T-cell (primary cell): ENCODE measurements at regions not wholly inside any gene's neighbourhood (a gene's known extent, or its start where the extent isn't known, plus 50 kb on each side); places are given as distances from the start of the nearest gene placed in this dataset.

Experiments
- ATAC-seq, 4 experiments: fragments of 200-7000 bp in 3 of 4; fragments of 150-1000 bp in 1 of 4; cut with Tn5 transposase; replicated peaks in 1 of 4; 1 replicate in 3 of 4; 2 replicates in 1 of 4; pipeline ENCODE4 v1.10.0; 2021; ENCODE audit warnings: moderate library complexity in 3 of 4, mild to moderate bottlenecking in 2 of 4, moderate number of reproducible peaks in 1 of 4
- CTCF ChIA-PET, 2 donors: fragments of 300-600 bp; sonication (Branson Sonifier 250); formaldehyde crosslinking; loops; one replicate each; lab custom pipeline; 2022; ENCODE audit warnings: antibody characterized with exemption in 2 of 2; lab: Charles Lee
- POLR2A ChIA-PET, 2 donors: fragments of 300-600 bp; sonication (Branson Sonifier 250); formaldehyde crosslinking; loops; one replicate each; lab custom pipeline; 2022; ENCODE audit warnings: antibody characterized with exemption in 2 of 2; lab: Charles Lee
- DNase-seq, 35 experiments: peaks; one replicate each; pipeline versions ENCODE4 v3.0.0 to v3.0.0-alpha.2; 2013 to 2023
- H3K27ac ChIP-seq: one replicate; pipeline ENCODE4 v1.5.1; 2013; ENCODE audit warnings: low read length
- H3K27me3 ChIP-seq, 2 experiments: replicated peaks in 1 of 2; 1 replicate in 1 of 2; 2 replicates in 1 of 2; pipeline versions ENCODE4 v1.6.1 to v1.7.0; 2013; ENCODE audit warnings: low read length in 1 of 2, mixed read lengths in 1 of 2; ENCODE audit not compliant: control insufficient read depth in 2 of 2, insufficient read depth in 2 of 2; ENCODE audit errors: extremely low read depth in 1 of 2
- H3K36me3 ChIP-seq, 2 donors: 1 replicate in 1 of 2; 2 replicates in 1 of 2; pipeline versions ENCODE4 v1.6.1 to v1.7.0; 2013; ENCODE audit warnings: low read length in 1 of 2; ENCODE audit not compliant: control insufficient read depth in 2 of 2, insufficient read depth in 1 of 2; ENCODE audit errors: extremely low read depth in 1 of 2
- H3K4me1 ChIP-seq, 2 experiments: 1 replicate in 1 of 2; 2 replicates in 1 of 2; pipeline versions ENCODE4 v1.6.1 to v1.7.0; 2013; ENCODE audit warnings: low read length in 2 of 2, mixed read lengths in 1 of 2; ENCODE audit not compliant: insufficient read depth in 2 of 2, control insufficient read depth in 1 of 2; ENCODE audit errors: extremely low read depth in 1 of 2
- H3K4me3 ChIP-seq, 2 donors: 1 replicate in 1 of 2; 2 replicates in 1 of 2; pipeline versions ENCODE4 v1.5.1 to v1.7.0; 2013; ENCODE audit warnings: mild to moderate bottlenecking in 2 of 2, low read length in 1 of 2, moderate library complexity in 1 of 2; ENCODE audit not compliant: control insufficient read depth in 1 of 2; ENCODE audit errors: extremely low read depth in 1 of 2
- H3K9me3 ChIP-seq: 2 replicates; pipeline ENCODE4 v1.7.0; 2013
- H3K27ac Mint-ChIP-seq, 2 donors: one replicate each; pipeline ENCODE4 v1.8.0; 2020 to 2021; ENCODE audit warnings: mild to moderate bottlenecking in 2 of 2, mixed read lengths in 2 of 2
- H3K27me3 Mint-ChIP-seq, 2 donors: one replicate each; pipeline ENCODE4 v1.8.0; 2021 to 2022; ENCODE audit warnings: mixed read lengths in 2 of 2
- H3K36me3 Mint-ChIP-seq: one replicate; pipeline ENCODE4 v1.8.0; 2021; ENCODE audit warnings: mixed read lengths
- H3K4me1 Mint-ChIP-seq, 3 donors: one replicate each; pipeline ENCODE4 v1.8.0; 2020 to 2022; ENCODE audit warnings: mixed read lengths in 3 of 3, mild to moderate bottlenecking in 1 of 3
- H3K4me3 Mint-ChIP-seq, 3 donors: one replicate each; pipeline ENCODE4 v1.8.0; 2020 to 2022; ENCODE audit warnings: mild to moderate bottlenecking in 3 of 3, mixed read lengths in 3 of 3, moderate library complexity in 3 of 3
- H3K9me3 Mint-ChIP-seq, 3 donors: one replicate each; pipeline ENCODE4 v1.8.0; 2020 to 2022; ENCODE audit warnings: mixed read lengths in 3 of 3
- WGBS: methylation state at CpG from one replicate; pipeline ENCODE4 v1.1.5; 2013; ENCODE audit warnings: missing lambda C conversion rate; ENCODE audit not compliant: insufficient coverage; 5-methylcytosine and 5-hydroxymethylcytosine counted together

DNA sequence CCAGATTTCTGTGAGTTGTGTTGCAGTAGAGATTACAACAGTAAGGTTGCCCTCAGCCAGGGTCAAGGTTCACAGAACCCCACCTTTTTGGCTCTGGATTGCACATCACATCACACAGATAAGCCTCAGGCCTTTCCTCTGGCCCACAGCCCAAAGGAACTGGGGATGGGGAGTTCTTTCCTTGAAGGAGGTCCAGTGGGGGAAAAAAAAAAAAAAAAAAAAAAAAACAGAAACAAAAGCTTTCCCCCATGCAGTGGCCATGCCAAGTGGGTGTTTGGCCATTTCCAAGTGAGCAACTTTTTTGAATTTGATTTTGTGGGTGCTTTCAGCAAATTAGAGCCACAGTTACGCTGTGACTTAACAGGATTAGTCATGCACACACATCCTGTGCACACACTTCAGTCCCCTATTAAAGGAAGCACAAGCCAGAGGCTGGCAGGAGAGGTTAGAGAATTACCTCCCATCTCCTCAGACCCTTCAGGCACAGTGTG is 79.3 kb upstream of the NANOS1 start:
- Mint-ChIP-seq H3K9me3 (no peaks in the 10 kb centered on the region), H3K4me1 (no peaks in the 10 kb centered on the region), H3K4me3 (no peak overlapping the region), H3K36me3 (no peaks in the 10 kb centered on the region), H3K27me3 (peaks cover 18 to 24% of the 10 kb centered on the region in 2 donors), H3K27ac (no peak overlapping the region)
- Histone ChIP-seq H3K4me3 (no peak overlapping the region), H3K27ac (no peak overlapping the region), H3K9me3 (no peaks in the 10 kb centered on the region), H3K36me3 (no peaks in the 10 kb centered on the region), H3K27me3 (peaks cover 0 to 13% of the 10 kb centered on the region in 2 experiments), H3K4me1 (no peaks in the 10 kb centered on the region)
- no peak for ATAC-seq
- POLR2A ChIA-PET: no interaction called here
- CTCF ChIA-PET: no interaction called here
- no peak for DNase-seq
- WGBS: no CpG with 5 or more reads among the region's 1 CpG

DNA sequence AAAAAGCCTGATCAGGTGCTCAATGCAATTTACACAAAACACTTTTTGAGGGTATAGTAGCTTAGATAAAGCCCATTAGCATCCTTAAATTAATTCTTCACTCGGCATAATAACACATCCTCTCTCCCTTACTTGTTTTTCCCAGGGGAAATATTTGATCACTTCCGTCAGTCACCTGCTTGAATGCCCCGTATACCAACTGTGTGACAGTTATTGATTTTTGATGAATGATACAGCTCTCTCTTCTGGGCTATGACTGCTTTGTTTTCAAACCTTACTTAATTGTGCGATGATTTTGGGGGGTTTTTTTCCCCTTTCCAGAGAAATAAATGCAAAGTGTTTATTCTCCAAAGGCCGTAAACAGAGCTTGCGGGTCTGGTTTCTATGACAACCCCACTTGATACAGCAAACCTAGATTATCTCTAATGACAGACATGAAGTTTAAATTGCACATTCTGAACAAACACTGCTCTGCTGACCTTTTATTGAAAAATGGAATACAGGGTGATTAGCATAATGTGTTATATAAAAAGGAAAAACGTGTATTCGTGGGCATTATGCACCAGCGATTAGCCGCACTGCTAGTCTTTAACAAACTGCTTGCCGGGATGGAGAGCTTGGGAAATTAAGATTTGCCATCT is 78.4 kb upstream of the NANOS1 start:
- Mint-ChIP-seq H3K27me3 (peaks cover 19 to 21% of the 10 kb centered on the region in 2 donors), H3K36me3 (no peaks in the 10 kb centered on the region), H3K4me3 (no peak overlapping the region), H3K4me1 (no peaks in the 10 kb centered on the region), H3K9me3 (no peaks in the 10 kb centered on the region), H3K27ac (no peak overlapping the region)
- no peaks in the 10 kb centered on the region for H3K4me1 ChIP-seq
- ATAC-seq: no peak
- ChIA-PET CTCF (no interaction called here), POLR2A (no interaction called here)
- peaks cover 0 to 13% of the 10 kb centered on the region in 2 experiments for H3K27me3 ChIP-seq
- no peaks in the 10 kb centered on the region for H3K9me3 ChIP-seq
- H3K4me3 ChIP-seq: no peak overlapping the region
- WGBS: no CpG with 5 or more reads among the region's 11 CpGs
- no peak for DNase-seq
- H3K36me3 ChIP-seq: no peaks in the 10 kb centered on the region
- no peak overlapping the region for H3K27ac ChIP-seq

DNA sequence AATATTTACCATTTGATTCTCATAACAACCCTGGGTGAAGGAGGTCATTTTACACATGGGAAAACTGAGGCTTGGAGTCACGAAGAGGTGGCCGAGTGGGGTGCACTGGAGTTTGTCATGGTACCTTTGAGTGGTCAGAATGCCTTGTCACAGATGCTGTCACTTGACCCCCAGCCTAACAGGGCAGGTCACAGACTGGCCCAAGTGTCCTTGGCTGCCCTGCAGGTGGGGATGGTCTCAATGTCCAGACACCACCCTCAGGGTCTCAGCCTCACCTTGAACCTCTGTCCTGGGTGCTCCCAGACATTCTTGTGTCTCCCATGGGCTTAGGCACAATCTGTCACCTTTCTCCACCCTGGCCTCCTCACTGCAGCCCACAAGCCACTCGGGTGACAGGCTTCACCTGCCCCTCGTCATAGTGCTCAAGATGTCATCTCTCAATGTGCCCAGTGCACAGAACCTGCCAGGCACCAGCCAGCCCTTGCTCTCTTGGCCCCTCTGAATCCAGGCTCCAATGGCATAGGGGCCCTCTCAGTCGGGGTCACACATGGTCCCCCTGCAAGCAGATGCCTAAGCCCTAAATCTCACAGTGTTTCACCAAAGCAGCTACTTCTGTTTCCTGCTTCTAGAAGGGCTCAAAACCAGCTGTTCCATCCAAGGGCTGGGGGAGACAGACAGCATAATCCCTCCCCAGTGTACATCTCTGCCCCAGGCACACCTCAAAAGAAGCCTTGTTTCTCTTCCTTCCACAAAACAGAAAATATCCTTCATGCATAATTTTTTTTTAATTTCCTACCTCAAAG is 76.8 kb upstream of the NANOS1 start:
- H3K27ac ChIP-seq: no peak overlapping the region
- H3K27me3 Mint-ChIP-seq: peaks cover 14 to 19% of the 10 kb centered on the region in 2 donors
- H3K27me3 ChIP-seq: peaks cover 0 to 15% of the 10 kb centered on the region in 2 experiments
- 76% methylated on average over 4 of the region's 5 CpGs for WGBS
- no peaks in the 10 kb centered on the region for H3K9me3 ChIP-seq
- no peaks in the 10 kb centered on the region for H3K9me3 Mint-ChIP-seq
- ATAC-seq: no peak
- H3K4me3 ChIP-seq: no peak overlapping the region
- H3K36me3 ChIP-seq: no peaks in the 10 kb centered on the region
- POLR2A ChIA-PET: no interaction called here
- no peaks in the 10 kb centered on the region for H3K4me1 ChIP-seq
- H3K36me3 Mint-ChIP-seq: no peaks in the 10 kb centered on the region
- CTCF ChIA-PET: no interaction called here
- no peak overlapping the region for H3K27ac Mint-ChIP-seq
- no peaks in the 10 kb centered on the region for H3K4me1 Mint-ChIP-seq
- DNase-seq: no peak
- H3K4me3 Mint-ChIP-seq: no peak overlapping the region

DNA sequence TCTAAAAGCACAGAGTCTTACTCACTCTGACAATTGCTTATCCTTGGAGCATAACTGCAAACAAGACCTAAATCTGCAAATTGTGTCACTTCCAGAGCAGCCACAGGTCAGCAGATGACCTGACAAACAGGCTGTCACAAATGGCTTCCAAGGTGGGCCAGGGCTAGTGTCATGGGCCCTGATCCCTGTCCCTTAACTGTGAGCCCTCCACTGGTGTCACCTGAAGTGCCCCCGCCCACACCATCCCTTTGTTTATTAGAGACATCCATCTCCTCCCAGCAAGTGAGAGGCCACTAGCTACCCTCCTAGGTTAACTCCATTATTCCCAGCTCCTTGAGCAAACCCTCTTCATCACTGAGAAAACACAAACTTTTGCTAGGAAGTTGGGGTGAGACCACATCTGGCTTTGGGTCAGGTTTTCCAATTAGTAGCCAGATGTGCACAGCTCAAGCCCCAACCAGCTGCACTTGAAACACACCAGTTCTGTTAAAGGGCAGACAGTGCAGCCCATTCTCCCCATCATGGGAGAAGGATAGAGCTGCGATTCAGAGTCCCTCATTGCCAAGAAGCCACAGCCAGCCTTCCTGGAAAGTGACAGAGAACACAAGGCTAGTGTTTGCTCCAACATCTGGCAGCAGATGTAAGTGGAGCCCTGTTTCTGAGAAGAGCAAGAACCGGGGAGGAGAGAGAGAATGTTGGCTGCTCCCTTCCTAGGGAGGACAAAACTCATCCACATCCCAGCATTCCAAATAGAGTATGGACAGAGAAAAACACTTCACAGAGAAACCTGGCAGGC is 75.7 kb upstream of the NANOS1 start:
- H3K4me1 Mint-ChIP-seq: no peaks in the 10 kb centered on the region
- no peaks in the 10 kb centered on the region for H3K9me3 Mint-ChIP-seq
- Histone ChIP-seq H3K4me3 (no peak overlapping the region), H3K4me1 (no peaks in the 10 kb centered on the region), H3K27me3 (peaks cover 0 to 15% of the 10 kb centered on the region in 2 experiments), H3K9me3 (no peaks in the 10 kb centered on the region), H3K27ac (no peak overlapping the region), H3K36me3 (no peaks in the 10 kb centered on the region)
- POLR2A ChIA-PET: interaction anchor here in 1 of 2 donors (0.5 kb wide), 1 partner anchor 891 kb away, joined by 3 read pairs; no protein-coding TSS in a partner anchor
- DNase-seq: no peak
- CTCF ChIA-PET: interaction anchor here in 1 of 2 donors (0.6 kb wide), 1 partner anchor 30 kb away, joined by 3 read pairs; no protein-coding TSS in a partner anchor
- H3K36me3 Mint-ChIP-seq: no peaks in the 10 kb centered on the region
- 55% methylated on average over 1 of the region's 3 CpGs for WGBS
- no peak for ATAC-seq
- no peak overlapping the region for H3K4me3 Mint-ChIP-seq
- no peak overlapping the region for H3K27ac Mint-ChIP-seq
- peaks cover 14 to 15% of the 10 kb centered on the region in 2 donors for H3K27me3 Mint-ChIP-seq

DNA sequence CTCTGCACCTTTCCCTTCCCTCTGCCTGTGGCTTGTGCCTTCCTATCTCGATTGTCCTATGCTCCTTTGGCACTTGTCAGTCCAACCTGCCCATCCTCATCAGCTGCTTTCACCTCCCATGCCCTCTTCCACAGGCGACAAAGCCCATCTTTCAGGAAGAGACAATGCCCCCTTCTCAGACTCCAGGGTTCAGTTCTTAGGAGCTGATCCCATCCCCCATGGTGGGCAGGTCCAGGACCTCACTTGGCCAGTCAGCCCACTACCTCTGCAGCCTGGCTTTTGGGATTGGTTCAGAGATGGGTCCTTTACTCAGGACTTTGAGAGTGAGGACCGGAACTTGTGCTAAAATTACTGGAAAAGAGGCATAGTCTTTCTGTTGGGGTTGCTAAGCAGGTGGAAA is 74.0 kb upstream of the NANOS1 start:
- 25% methylated on average over 2 of the region's 3 CpGs for WGBS
- DNase-seq (no peak), ATAC-seq (no peak)
- Mint-ChIP-seq H3K27me3 (peaks cover 12 to 13% of the 10 kb centered on the region in 2 donors), H3K4me1 (peaks cover 0 to 1% (median 0%) of the 10 kb centered on the region in 3 donors), H3K4me3 (no peak overlapping the region), H3K27ac (no peak overlapping the region), H3K36me3 (no peaks in the 10 kb centered on the region), H3K9me3 (no peaks in the 10 kb centered on the region)
- ChIA-PET CTCF (no interaction called here), POLR2A (no interaction called here)
- Histone ChIP-seq H3K36me3 (no peaks in the 10 kb centered on the region), H3K27me3 (peaks cover 0 to 15% of the 10 kb centered on the region in 2 experiments), H3K27ac (no peak overlapping the region), H3K4me1 (no peaks in the 10 kb centered on the region), H3K4me3 (no peak overlapping the region), H3K9me3 (no peaks in the 10 kb centered on the region)
